ENCODE measurements at regions not wholly inside any gene's neighbourhood (a gene's known extent, or its start where the extent isn't known, plus 50 kb on each side); places are given as distances from the start of the nearest gene placed in this dataset.

DNA sequence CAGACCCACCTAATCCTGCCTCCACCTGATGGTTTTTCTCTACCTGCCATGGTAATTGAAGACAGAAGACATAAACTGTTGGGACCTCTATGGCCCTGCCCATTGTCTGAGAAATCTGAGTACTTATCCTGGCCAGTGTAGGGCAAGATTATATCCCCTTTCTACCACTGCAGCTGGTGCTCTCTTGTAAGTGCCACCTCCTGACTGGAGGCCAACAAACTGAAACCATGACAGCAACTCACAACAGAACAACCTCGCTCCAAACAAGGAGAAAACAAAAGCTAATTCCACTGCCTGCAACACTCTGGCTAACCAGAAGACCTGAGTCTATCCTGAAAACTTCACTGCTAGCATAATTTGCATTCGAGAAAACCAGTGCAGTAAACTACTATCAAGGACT, 82.9 kb downstream of the CLDN1 start:
- Histone ChIP-seq H3K27ac (ENCODE audit: insufficient read depth, low read length) (no peak overlapping the region), H3K4me3 (replicated peaks in 1 of 4; ENCODE audit: control extremely low read depth in 1 of 4, insufficient read depth in 1 of 4, low read depth in 3 of 4, low read length in 4 of 4) (no peak overlapping the region), H3K4me2 (ENCODE audit: extremely low read depth, insufficient read depth, low read length) (no peak overlapping the region), H3K9ac (ENCODE audit: insufficient read depth, low read length) (no peak overlapping the region), H3K27me3 (ENCODE audit: control insufficient read depth, insufficient read depth, low read length) (no peaks in the 10 kb centered on the region), H2AFZ (ENCODE audit: low read length) (no peak overlapping the region), H4K20me1 (ENCODE audit: control insufficient read depth, extremely low read depth, insufficient read depth, low read length) (no peaks in the 10 kb centered on the region), H3K9me3 (ENCODE audit: control insufficient read depth, insufficient read depth, low read depth, low read length) (no peaks in the 10 kb centered on the region), H3K4me1 (ENCODE audit: control insufficient read depth, extremely low read depth, insufficient read depth, low read length) (no peaks in the 10 kb centered on the region), H3K79me2 (ENCODE audit: control insufficient read depth, insufficient read depth, low read length) (no peaks in the 10 kb centered on the region), H3K36me3 (ENCODE audit: control insufficient read depth, insufficient read depth, low read length) (no peaks in the 10 kb centered on the region)
- TF ChIP-seq, protein P1, sequence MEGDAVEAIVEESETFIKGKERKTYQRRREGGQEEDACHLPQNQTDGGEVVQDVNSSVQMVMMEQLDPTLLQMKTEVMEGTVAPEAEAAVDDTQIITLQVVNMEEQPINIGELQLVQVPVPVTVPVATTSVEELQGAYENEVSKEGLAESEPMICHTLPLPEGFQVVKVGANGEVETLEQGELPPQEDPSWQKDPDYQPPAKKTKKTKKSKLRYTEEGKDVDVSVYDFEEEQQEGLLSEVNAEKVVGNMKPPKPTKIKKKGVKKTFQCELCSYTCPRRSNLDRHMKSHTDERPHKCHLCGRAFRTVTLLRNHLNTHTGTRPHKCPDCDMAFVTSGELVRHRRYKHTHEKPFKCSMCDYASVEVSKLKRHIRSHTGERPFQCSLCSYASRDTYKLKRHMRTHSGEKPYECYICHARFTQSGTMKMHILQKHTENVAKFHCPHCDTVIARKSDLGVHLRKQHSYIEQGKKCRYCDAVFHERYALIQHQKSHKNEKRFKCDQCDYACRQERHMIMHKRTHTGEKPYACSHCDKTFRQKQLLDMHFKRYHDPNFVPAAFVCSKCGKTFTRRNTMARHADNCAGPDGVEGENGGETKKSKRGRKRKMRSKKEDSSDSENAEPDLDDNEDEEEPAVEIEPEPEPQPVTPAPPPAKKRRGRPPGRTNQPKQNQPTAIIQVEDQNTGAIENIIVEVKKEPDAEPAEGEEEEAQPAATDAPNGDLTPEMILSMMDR (conservative IDR thresholded peaks at IDR 0.05 in 1 of 2, IDR thresholded peaks at IDR 0.05 in 1 of 2; ENCODE audit: low read depth in 1 of 2, low read length in 2 of 2), result no peak
- no peak for TF ChIP-seq EZH2 (IDR thresholded peaks at IDR 0.05; ENCODE audit: low read length, missing control alignments)
- no peak for DNase-seq (ENCODE audit: low read depth in 2 of 2)

DNA sequence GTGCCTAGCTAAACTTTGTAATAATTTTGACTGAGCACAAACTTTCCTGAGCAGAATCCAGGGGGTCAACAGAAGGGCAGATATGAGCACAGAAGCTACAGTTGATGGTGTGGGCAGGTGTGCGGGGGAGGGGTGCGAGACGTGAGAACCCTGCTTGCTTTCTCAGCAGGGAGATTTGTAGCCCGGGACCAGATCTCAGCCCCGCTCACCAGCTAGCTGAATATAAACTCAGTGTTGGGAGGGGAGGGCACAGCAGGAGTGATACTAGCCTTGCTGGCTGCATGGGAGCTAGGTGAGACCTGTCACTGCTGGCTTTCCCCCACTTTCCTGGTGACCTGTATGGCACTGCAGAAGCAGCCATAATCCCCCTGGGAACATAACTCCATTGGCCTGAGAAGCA, 83.4 kb downstream of the CLDN1 start:
- no peak for TF ChIP-seq EZH2 (IDR thresholded peaks at IDR 0.05; ENCODE audit: low read length, missing control alignments)
- TF ChIP-seq, protein P1 (conservative IDR thresholded peaks at IDR 0.05 in 1 of 2, IDR thresholded peaks at IDR 0.05 in 1 of 2; ENCODE audit: low read depth in 1 of 2, low read length in 2 of 2), result no peak
- H3K4me3 ChIP-seq (replicated peaks in 1 of 4; ENCODE audit: control extremely low read depth in 1 of 4, insufficient read depth in 1 of 4, low read depth in 3 of 4, low read length in 4 of 4), result no peak overlapping the region
- no peak for DNase-seq (ENCODE audit: low read depth in 2 of 2)
- no peaks in the 10 kb centered on the region for H3K27me3 ChIP-seq (ENCODE audit: control insufficient read depth, insufficient read depth, low read length)
- H3K9ac ChIP-seq (ENCODE audit: insufficient read depth, low read length), result no peak overlapping the region
- no peaks in the 10 kb centered on the region for H3K36me3 ChIP-seq (ENCODE audit: control insufficient read depth, insufficient read depth, low read length)
- no peaks in the 10 kb centered on the region for H3K9me3 ChIP-seq (ENCODE audit: control insufficient read depth, insufficient read depth, low read depth, low read length)
- no peaks in the 10 kb centered on the region for H4K20me1 ChIP-seq (ENCODE audit: control insufficient read depth, extremely low read depth, insufficient read depth, low read length)
- H3K4me1 ChIP-seq (ENCODE audit: control insufficient read depth, extremely low read depth, insufficient read depth, low read length), result no peaks in the 10 kb centered on the region
- no peak overlapping the region for H2AFZ ChIP-seq (ENCODE audit: low read length)
- H3K27ac ChIP-seq (ENCODE audit: insufficient read depth, low read length), result no peak overlapping the region
- H3K4me2 ChIP-seq (ENCODE audit: extremely low read depth, insufficient read depth, low read length), result no peak overlapping the region
- no peaks in the 10 kb centered on the region for H3K79me2 ChIP-seq (ENCODE audit: control insufficient read depth, insufficient read depth, low read length)

DNA sequence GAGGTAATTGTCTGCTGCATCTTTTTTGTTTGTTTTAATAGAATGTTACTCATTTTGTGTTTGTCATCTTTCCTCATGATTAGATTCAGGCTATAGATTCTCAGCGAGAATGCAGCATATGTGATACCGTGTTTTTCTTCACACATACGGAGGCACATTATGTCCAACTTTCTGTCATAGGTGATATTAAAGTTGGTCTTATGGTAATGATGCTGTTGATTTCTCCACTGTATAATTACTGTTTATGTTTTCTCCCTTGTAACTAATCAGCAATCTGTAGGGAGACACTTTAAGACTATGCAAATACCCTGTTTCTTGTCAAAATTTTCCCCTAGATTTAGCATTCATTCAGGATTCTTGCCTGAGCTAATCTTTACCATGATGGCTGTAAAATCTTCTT, 87.6 kb downstream of the CLDN1 start:
- no peak for DNase-seq (ENCODE audit: low read depth in 2 of 2)
- Histone ChIP-seq H3K4me1 (ENCODE audit: control insufficient read depth, extremely low read depth, insufficient read depth, low read length) (no peaks in the 10 kb centered on the region), H3K79me2 (ENCODE audit: control insufficient read depth, insufficient read depth, low read length) (no peaks in the 10 kb centered on the region), H2AFZ (ENCODE audit: low read length) (no peak overlapping the region), H3K4me2 (ENCODE audit: extremely low read depth, insufficient read depth, low read length) (no peak overlapping the region), H3K4me3 (replicated peaks in 1 of 4; ENCODE audit: control extremely low read depth in 1 of 4, insufficient read depth in 1 of 4, low read depth in 3 of 4, low read length in 4 of 4) (no peak overlapping the region), H3K9me3 (ENCODE audit: control insufficient read depth, insufficient read depth, low read depth, low read length) (no peaks in the 10 kb centered on the region), H4K20me1 (ENCODE audit: control insufficient read depth, extremely low read depth, insufficient read depth, low read length) (no peaks in the 10 kb centered on the region), H3K9ac (ENCODE audit: insufficient read depth, low read length) (no peak overlapping the region), H3K27me3 (ENCODE audit: control insufficient read depth, insufficient read depth, low read length) (no peaks in the 10 kb centered on the region), H3K27ac (ENCODE audit: insufficient read depth, low read length) (no peak overlapping the region), H3K36me3 (ENCODE audit: control insufficient read depth, insufficient read depth, low read length) (no peaks in the 10 kb centered on the region)
- TF ChIP-seq EZH2 (IDR thresholded peaks at IDR 0.05; ENCODE audit: low read length, missing control alignments), result no peak
- TF ChIP-seq, protein P1 (conservative IDR thresholded peaks at IDR 0.05 in 1 of 2, IDR thresholded peaks at IDR 0.05 in 1 of 2; ENCODE audit: low read depth in 1 of 2, low read length in 2 of 2), result no peak
